B cell (primary cell): ENCODE measurements at regions not wholly inside any gene's neighbourhood (a gene's known extent, or its start where the extent isn't known, plus 50 kb on each side); places are given as distances from the start of the nearest gene placed in this dataset.

Experiments
- ATAC-seq: fragments of 200-7000 bp; cut with Tn5 transposase; one replicate; pipeline ENCODE4 v1.10.0; 2021; ENCODE audit warnings: low read depth, mild to moderate bottlenecking, moderate number of reproducible peaks, moderate library complexity
- CTCF ChIA-PET: fragments of 350-600 bp; sonication (Branson Sonifier 250); formaldehyde crosslinking; loops from one replicate; lab custom pipeline; 2021; ENCODE audit warnings: antibody characterized with exemption, inconsistent platforms; lab: Charles Lee
- POLR2A ChIA-PET: fragments of 350-600 bp; sonication (Branson Sonifier 250); formaldehyde crosslinking; loops from one replicate; lab custom pipeline; 2021; ENCODE audit warnings: antibody characterized with exemption; lab: Charles Lee
- DNase-seq: peaks from one replicate; pipeline ENCODE4 v3.0.0; 2013
- H2AFZ ChIP-seq: 2 replicates; pipeline ENCODE4 v1.6.1; 2012; ENCODE audit warnings: mild to moderate bottlenecking, low read depth, low read length; ENCODE audit not compliant: insufficient read depth, poor library complexity, severe bottlenecking
- H3K27ac ChIP-seq, 2 donors: 1 replicate in 1 of 2; 2 replicates in 1 of 2; pipeline ENCODE4 v1.5.1; 2012 to 2013; ENCODE audit warnings: low read length in 2 of 2, mild to moderate bottlenecking in 2 of 2, moderate library complexity in 1 of 2
- H3K27me3 ChIP-seq, 4 experiments: fragments of 200-600 bp in 1 of 4; sonication (generic) in 1 of 4; replicated peaks in 1 of 4; 1 replicate in 2 of 4; 2 replicates in 2 of 4; pipeline versions ENCODE4 v1.6.1 to v1.7.0; 2013 to 2016; ENCODE audit warnings: low read length in 3 of 4, mild to moderate bottlenecking in 2 of 4, mixed read lengths in 1 of 4, moderate library complexity in 1 of 4; ENCODE audit not compliant: insufficient read depth in 4 of 4, control insufficient read depth in 3 of 4; ENCODE audit errors: control extremely low read depth in 1 of 4
- H3K36me3 ChIP-seq, 2 experiments: replicated peaks in 1 of 2; 1 replicate in 1 of 2; 2 replicates in 1 of 2; pipeline versions ENCODE4 v1.6.1 to v1.7.1; 2013; ENCODE audit warnings: low read length in 1 of 2; ENCODE audit not compliant: insufficient read depth in 2 of 2, control insufficient read depth in 1 of 2; ENCODE audit errors: control extremely low read depth in 1 of 2, extremely low read depth in 1 of 2
- H3K4me1 ChIP-seq, 2 donors: fragments of 200-600 bp in 1 of 2; sonication (generic) in 1 of 2; 1 replicate in 1 of 2; 2 replicates in 1 of 2; pipeline versions ENCODE4 v1.5.1 to v1.6.1; 2013 to 2017; ENCODE audit warnings: low read length in 2 of 2; ENCODE audit not compliant: control insufficient read depth in 2 of 2, insufficient read depth in 2 of 2
- H3K4me2 ChIP-seq: replicated peaks from 2 replicates; pipeline ENCODE3; 2012; ENCODE audit warnings: mild to moderate bottlenecking, low read depth, low read length; ENCODE audit not compliant: poor library complexity, severe bottlenecking
- H3K4me3 ChIP-seq, 5 experiments: fragments of 200-600 bp in 1 of 5; sonication (generic) in 1 of 5; 1 replicate in 3 of 5; 2 replicates in 2 of 5; pipeline versions ENCODE4 v1.5.1 to v1.7.0; 2011 to 2016; ENCODE audit warnings: low read length in 4 of 5, mild to moderate bottlenecking in 4 of 5, low read depth in 2 of 5, control low read depth in 1 of 5, moderate library complexity in 1 of 5; ENCODE audit not compliant: insufficient read depth in 1 of 5; ENCODE audit errors: control extremely low read depth in 1 of 5, extremely low read depth in 1 of 5
- H3K79me2 ChIP-seq: fragments of 200-600 bp; sonication (generic); one replicate; pipeline ENCODE4 v1.6.0; 2016; ENCODE audit warnings: low read length; ENCODE audit not compliant: control insufficient read depth, insufficient read depth
- H3K9ac ChIP-seq: fragments of 200-600 bp; sonication (generic); 2 replicates; pipeline ENCODE4 v1.6.1; 2017; ENCODE audit warnings: mild to moderate bottlenecking, low read length, moderate library complexity
- H3K9me3 ChIP-seq, 3 donors: one replicate each; pipeline versions ENCODE4 v1.6.1 to v1.7.1; 2013; ENCODE audit warnings: low read length in 2 of 3; ENCODE audit not compliant: control insufficient read depth in 2 of 3, insufficient read depth in 1 of 3; ENCODE audit errors: control extremely low read depth in 1 of 3
- H4K20me1 ChIP-seq: 2 replicates; pipeline ENCODE4 v1.6.0; 2012; ENCODE audit warnings: mild to moderate bottlenecking, low read length; ENCODE audit not compliant: insufficient read depth, control insufficient read depth, poor library complexity, severe bottlenecking
- H3K27ac Mint-ChIP-seq: one replicate; pipeline ENCODE4 v1.8.0; 2021; ENCODE audit warnings: mixed read lengths
- H3K27me3 Mint-ChIP-seq: one replicate; pipeline ENCODE4 v1.8.0; 2021; ENCODE audit warnings: mixed read lengths
- H3K4me1 Mint-ChIP-seq: one replicate; pipeline ENCODE4 v1.8.0; 2021; ENCODE audit warnings: mixed read lengths
- H3K4me3 Mint-ChIP-seq: one replicate; pipeline ENCODE4 v1.8.0; 2021; ENCODE audit warnings: mixed read lengths
- H3K9me3 Mint-ChIP-seq: one replicate; pipeline ENCODE4 v1.8.0; 2022; ENCODE audit warnings: mixed read lengths; ENCODE audit not compliant: insufficient read depth
- CTCF ChIP-seq: fragments of 200-600 bp; IDR thresholded peaks from one replicate; pipeline ENCODE4 v1.8.0; 2022; ENCODE audit warnings: antibody characterized with exemption, mild to moderate bottlenecking
- EZH2 ChIP-seq: IDR thresholded peaks from 2 replicates; pipeline ENCODE4 v1.6.1; 2012; ENCODE audit warnings: borderline replicate concordance, low read depth, mild to moderate bottlenecking, moderate library complexity, low read length; ENCODE audit not compliant: insufficient read depth, poor library complexity, severe bottlenecking
- WGBS: methylation state at CpG from one replicate; pipeline ENCODE4 v1.1.5; 2013; ENCODE audit warnings: missing lambda C conversion rate; ENCODE audit not compliant: insufficient coverage; 5-methylcytosine and 5-hydroxymethylcytosine counted together
- intact Hi-C: fragments of 100-400 bp; cut with micrococcal nuclease; formaldehyde crosslinking; loops from one replicate; pipeline ENCODE4 v1.10.0; 2022

GRCh38 chr2:53379547-53379946 is 388.1 kb upstream of the CHAC2 start:
- no peaks in the 10 kb centered on the region for H3K4me1 Mint-ChIP-seq
- no peak overlapping the region for H3K27ac ChIP-seq
- no peak overlapping the region for H3K4me2 ChIP-seq
- TF ChIP-seq CTCF: no peak
- TF ChIP-seq EZH2: no peak
- H3K27ac Mint-ChIP-seq: no peak overlapping the region
- no peaks in the 10 kb centered on the region for H3K27me3 ChIP-seq
- no peaks in the 10 kb centered on the region for H3K4me1 ChIP-seq
- intact Hi-C loops: no loop called here
- peaks cover 6% of the 10 kb centered on the region for H3K9me3 Mint-ChIP-seq
- H4K20me1 ChIP-seq: no peaks in the 10 kb centered on the region
- H3K4me3 Mint-ChIP-seq: no peak overlapping the region
- CTCF ChIA-PET: no interaction called here
- H3K36me3 ChIP-seq: no peaks in the 10 kb centered on the region
- no peak overlapping the region for H2AFZ ChIP-seq
- H3K9me3 ChIP-seq: no peaks in the 10 kb centered on the region
- H3K9ac ChIP-seq: no peak overlapping the region
- no peaks in the 10 kb centered on the region for H3K79me2 ChIP-seq
- H3K4me3 ChIP-seq: no peak overlapping the region
- POLR2A ChIA-PET: no interaction called here
- no peaks in the 10 kb centered on the region for H3K27me3 Mint-ChIP-seq
- no peak for ATAC-seq
- DNase-seq: no peak

DNA sequence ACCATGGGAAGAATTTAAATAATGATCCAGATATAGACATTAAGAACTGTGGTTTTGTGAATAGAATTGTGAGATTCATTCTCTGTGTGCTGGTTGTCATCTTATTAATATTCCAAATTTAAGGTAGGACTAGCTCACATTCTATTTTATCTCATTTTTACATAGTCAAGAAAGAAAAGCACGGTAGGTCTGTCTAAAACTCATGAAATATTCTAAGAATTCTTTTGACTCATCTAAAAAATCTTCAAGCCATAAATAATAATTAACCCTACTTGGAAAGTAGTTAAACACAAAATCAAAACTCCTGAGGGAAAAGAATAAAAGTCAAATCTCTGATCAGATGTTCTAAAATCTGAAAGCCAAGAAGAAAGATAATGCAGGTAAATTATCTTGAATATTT is 388.8 kb upstream of the CHAC2 start:
- no peak overlapping the region for H3K4me2 ChIP-seq
- no peak for TF ChIP-seq CTCF
- no peaks in the 10 kb centered on the region for H3K27me3 ChIP-seq
- H3K27ac ChIP-seq: no peak overlapping the region
- Mint-ChIP-seq H3K4me3 (no peak overlapping the region), H3K9me3 (peaks cover 6% of the 10 kb centered on the region), H3K27me3 (no peaks in the 10 kb centered on the region), H3K27ac (no peak overlapping the region), H3K4me1 (no peaks in the 10 kb centered on the region)
- ATAC-seq (no peak), DNase-seq (no peak)
- H3K36me3 ChIP-seq: no peaks in the 10 kb centered on the region
- no peak overlapping the region for H3K4me3 ChIP-seq
- CTCF ChIA-PET: no interaction called here
- intact Hi-C loops: no loop called here
- POLR2A ChIA-PET: no interaction called here
- H3K9me3 ChIP-seq: no peaks in the 10 kb centered on the region
- H4K20me1 ChIP-seq: no peaks in the 10 kb centered on the region
- H3K79me2 ChIP-seq: no peaks in the 10 kb centered on the region
- H3K9ac ChIP-seq: no peak overlapping the region
- H2AFZ ChIP-seq: no peak overlapping the region
- H3K4me1 ChIP-seq: no peaks in the 10 kb centered on the region
- WGBS: no CpG with 5 or more reads among the region's 1 CpG
